ENCODE measurements at regions not wholly inside any gene's neighbourhood (a gene's known extent, or its start where the extent isn't known, plus 50 kb on each side); places are given as distances from the start of the nearest gene placed in this dataset.

GRCh38 chr3:132916096-132916495 is 122.1 kb upstream of the TMEM108 start:
- in situ Hi-C loops (cut with HindIII; ENCODE audit: low pct_unique_long_range_greater_than_20kb, low sequenced_read_pairs) (no loop called here), intact Hi-C loops (cut with micrococcal nuclease; ENCODE audit: unreplicated experiment) (no loop called here)
- CTCF ChIA-PET = no interaction called here
- POLR2A ChIA-PET = no interaction called here
- Histone ChIP-seq H3K4me3 (ENCODE audit: low read depth in 2 of 2, low read length in 2 of 2) (no peak overlapping the region), H3K36me3 (ENCODE audit: control insufficient read depth, insufficient read depth, low read length) (no peaks in the 10 kb centered on the region), H3K27me3 (ENCODE audit: control insufficient read depth, insufficient read depth, low read length) (peaks cover 2% of the 10 kb centered on the region), H3K4me1 (ENCODE audit: control insufficient read depth, insufficient read depth, low read length) (no peaks in the 10 kb centered on the region), H3K9me3 (ENCODE audit: control insufficient read depth, insufficient read depth, low read depth, low read length) (no peaks in the 10 kb centered on the region), H3K27ac (ENCODE audit: low read length) (no peak overlapping the region)
- DNase-seq (ENCODE audit: low read depth, low spot score) = no peak
- TF ChIP-seq CTCF (IDR thresholded peaks at IDR 0.05) = no peak
- no peak for TF ChIP-seq POLR2AphosphoS5 (IDR thresholded peaks at IDR 0.05; ENCODE audit: low read depth, low read length)
- TF ChIP-seq TCF7L2 (IDR thresholded peaks at IDR 0.05; ENCODE audit: low read depth, low read length) = no peak
- TF ChIP-seq REST (IDR thresholded peaks at IDR 0.05; ENCODE audit: insufficient read depth in 1 of 2, low read depth in 2 of 2, low read length in 1 of 2) = no peak
- TF ChIP-seq SIN3A (IDR thresholded peaks at IDR 0.05; ENCODE audit: borderline replicate concordance, insufficient read depth, low read depth, low read length) = no peak
- no peak for ATAC-seq
- no TSS peak for BruUV-seq (replicated peaks)

DNA sequence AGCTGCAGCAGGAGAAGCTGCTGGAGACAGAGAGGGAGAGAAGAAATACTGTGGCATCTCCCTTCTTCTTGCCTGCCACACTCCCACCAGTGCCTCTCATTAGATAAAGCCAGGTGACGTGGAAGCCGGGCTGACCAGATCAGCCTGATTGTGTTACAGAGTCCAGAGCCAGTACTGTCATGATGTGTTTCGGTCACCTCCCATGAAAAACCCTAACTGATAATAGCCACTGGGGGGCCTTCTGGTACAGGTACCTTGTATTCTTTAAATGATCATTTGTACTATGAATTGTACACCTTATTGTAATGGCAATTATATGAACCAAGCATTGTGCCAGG is 125.8 kb upstream of the TMEM108 start:
- DNase-seq (ENCODE audit: low read depth, low spot score) (no peak), ATAC-seq (no peak)
- no peak overlapping the region for H3K27ac ChIP-seq (ENCODE audit: low read length)
- no peaks in the 10 kb centered on the region for H3K9me3 ChIP-seq (ENCODE audit: control insufficient read depth, insufficient read depth, low read depth, low read length)
- CTCF ChIA-PET = no interaction called here
- POLR2A ChIA-PET = no interaction called here
- in situ Hi-C loops (cut with HindIII; ENCODE audit: low pct_unique_long_range_greater_than_20kb, low sequenced_read_pairs) (no loop called here), intact Hi-C loops (cut with micrococcal nuclease; ENCODE audit: unreplicated experiment) (no loop called here)
- no peak for TF ChIP-seq CTCF (IDR thresholded peaks at IDR 0.05)
- TF ChIP-seq POLR2AphosphoS5 (IDR thresholded peaks at IDR 0.05; ENCODE audit: low read depth, low read length) = no peak
- no peak for TF ChIP-seq TCF7L2 (IDR thresholded peaks at IDR 0.05; ENCODE audit: low read depth, low read length)
- no peak for TF ChIP-seq REST (IDR thresholded peaks at IDR 0.05; ENCODE audit: insufficient read depth in 1 of 2, low read depth in 2 of 2, low read length in 1 of 2)
- peaks cover 2% of the 10 kb centered on the region for H3K27me3 ChIP-seq (ENCODE audit: control insufficient read depth, insufficient read depth, low read length)
- H3K4me3 ChIP-seq (ENCODE audit: low read depth in 2 of 2, low read length in 2 of 2) = no peak overlapping the region
- H3K36me3 ChIP-seq (ENCODE audit: control insufficient read depth, insufficient read depth, low read length) = no peaks in the 10 kb centered on the region
- no peaks in the 10 kb centered on the region for H3K4me1 ChIP-seq (ENCODE audit: control insufficient read depth, insufficient read depth, low read length)
- no TSS peak for BruUV-seq (replicated peaks)

Data from Panc1 (cell line).